PC-9 (cell line): ENCODE measurements at regions not wholly inside any gene's neighbourhood (a gene's known extent, or its start where the extent isn't known, plus 50 kb on each side); places are given as distances from the start of the nearest gene placed in this dataset.

Source experiments
- EZH2 ChIP-seq: fragments of 200-600 bp; sonication (generic); IDR thresholded peaks from 2 replicates; pipeline ENCODE4 v1.8.0; 2017; ENCODE audit warnings: antibody characterized with exemption, low read depth
- TF ChIP-seq, protein P1 (sequence below): fragments of 200-600 bp; sonication (generic); conservative IDR thresholded peaks from 2 replicates; pipeline ENCODE4 v1.6.1; 2017; ENCODE audit warnings: mixed run types, antibody characterized with exemption, mild to moderate bottlenecking, moderate library complexity

DNA sequence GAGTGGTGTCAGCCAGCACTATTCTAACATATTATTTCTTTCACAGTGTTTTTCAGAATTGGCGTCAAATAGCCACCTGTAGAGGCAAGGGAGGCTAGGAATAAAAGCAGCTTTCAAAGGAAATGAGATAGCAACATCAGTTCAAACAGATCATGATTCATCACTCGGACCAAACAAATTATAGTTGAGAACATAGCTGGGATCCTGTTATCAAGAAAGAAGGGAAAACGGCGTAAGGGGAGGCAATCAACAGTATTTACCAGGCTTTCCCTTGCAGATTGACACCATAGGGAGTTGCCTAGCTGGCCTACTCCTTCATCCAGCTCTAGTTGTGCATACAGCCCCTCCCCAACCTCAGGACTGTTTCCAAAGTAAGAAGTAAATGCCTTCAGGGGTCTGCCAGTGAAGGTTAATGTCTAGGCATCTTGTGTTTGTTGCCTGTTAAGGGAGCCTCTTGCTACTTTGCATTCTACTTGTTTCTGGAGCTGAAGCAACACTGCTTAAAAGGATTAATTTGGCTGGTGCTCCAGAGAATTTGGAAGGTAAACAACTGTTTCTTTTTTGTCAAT is 286.5 kb downstream of the NSUN3 start:
- no peak for TF ChIP-seq EZH2
- TF ChIP-seq, protein P1, sequence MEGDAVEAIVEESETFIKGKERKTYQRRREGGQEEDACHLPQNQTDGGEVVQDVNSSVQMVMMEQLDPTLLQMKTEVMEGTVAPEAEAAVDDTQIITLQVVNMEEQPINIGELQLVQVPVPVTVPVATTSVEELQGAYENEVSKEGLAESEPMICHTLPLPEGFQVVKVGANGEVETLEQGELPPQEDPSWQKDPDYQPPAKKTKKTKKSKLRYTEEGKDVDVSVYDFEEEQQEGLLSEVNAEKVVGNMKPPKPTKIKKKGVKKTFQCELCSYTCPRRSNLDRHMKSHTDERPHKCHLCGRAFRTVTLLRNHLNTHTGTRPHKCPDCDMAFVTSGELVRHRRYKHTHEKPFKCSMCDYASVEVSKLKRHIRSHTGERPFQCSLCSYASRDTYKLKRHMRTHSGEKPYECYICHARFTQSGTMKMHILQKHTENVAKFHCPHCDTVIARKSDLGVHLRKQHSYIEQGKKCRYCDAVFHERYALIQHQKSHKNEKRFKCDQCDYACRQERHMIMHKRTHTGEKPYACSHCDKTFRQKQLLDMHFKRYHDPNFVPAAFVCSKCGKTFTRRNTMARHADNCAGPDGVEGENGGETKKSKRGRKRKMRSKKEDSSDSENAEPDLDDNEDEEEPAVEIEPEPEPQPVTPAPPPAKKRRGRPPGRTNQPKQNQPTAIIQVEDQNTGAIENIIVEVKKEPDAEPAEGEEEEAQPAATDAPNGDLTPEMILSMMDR, result no peak
